GM12891 (cell line): ENCODE measurements at regions not wholly inside any gene's neighbourhood (a gene's known extent, or its start where the extent isn't known, plus 50 kb on each side); places are given as distances from the start of the nearest gene placed in this dataset.

Experiments
- POLR2A ChIP-seq: IDR thresholded peaks from 2 replicates; pipeline ENCODE4 v1.6.1; 2011; ENCODE audit warnings: low read depth, low read length, control low read depth
- SPI1 ChIP-seq: IDR thresholded peaks from 2 replicates; pipeline ENCODE4 v1.6.1; 2011; ENCODE audit warnings: low read depth, low read length, control low read depth

GRCh38 chr12:75571204-75571603 lies 59.8 kb upstream of the KRR1 start:
- TF ChIP-seq SPI1: no peak
- TF ChIP-seq POLR2A: no peak
